ENCODE measurements at regions not wholly inside any gene's neighbourhood (a gene's known extent, or its start where the extent isn't known, plus 50 kb on each side); places are given as distances from the start of the nearest gene placed in this dataset.

DNA sequence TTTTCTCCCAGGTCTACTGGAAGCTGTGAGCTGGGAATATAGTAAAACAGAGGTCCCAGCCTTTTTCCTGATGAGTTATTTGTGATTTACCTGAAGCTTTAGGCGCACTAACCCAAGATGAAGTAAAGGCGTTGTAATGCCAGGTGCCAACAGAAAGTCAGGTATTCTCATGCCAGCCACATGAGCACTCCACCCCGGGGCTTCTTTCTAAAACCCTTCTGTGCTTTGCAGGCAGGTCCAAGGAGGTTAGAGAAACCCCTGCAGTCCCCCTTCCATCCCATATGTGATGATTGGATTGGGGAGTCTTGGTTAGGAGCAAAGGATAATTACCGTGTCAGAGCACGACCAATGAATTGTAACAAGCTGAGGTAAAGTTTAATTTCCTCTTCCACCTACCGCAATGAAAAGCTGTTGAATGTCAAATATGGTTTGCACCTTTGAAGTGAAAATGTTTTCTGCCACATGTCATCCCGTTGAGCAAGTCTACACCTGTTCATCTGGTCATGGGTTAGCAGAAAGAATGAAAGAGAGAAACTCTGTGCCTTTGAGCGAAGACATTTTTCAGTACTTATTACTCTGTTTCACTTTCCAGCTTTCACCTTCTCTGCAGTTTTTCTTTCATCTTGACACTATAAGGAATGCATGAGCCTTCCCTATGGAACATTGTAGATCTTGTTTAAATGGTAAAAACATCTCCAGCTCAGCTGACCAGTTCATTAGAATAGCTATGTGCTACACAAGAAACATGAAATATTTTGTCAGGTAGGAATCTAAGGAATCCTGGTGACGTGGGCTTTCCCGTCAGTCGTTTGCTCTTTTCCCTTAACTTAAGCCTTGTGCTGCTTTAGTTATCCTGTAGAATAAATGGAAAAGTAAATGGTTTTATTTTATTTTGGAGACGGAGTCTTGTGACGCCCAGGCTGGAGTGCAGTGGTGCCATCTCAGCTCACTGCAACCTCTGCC, 204.6 kb upstream of the IL12A start:
- TF ChIP-seq, protein P1, sequence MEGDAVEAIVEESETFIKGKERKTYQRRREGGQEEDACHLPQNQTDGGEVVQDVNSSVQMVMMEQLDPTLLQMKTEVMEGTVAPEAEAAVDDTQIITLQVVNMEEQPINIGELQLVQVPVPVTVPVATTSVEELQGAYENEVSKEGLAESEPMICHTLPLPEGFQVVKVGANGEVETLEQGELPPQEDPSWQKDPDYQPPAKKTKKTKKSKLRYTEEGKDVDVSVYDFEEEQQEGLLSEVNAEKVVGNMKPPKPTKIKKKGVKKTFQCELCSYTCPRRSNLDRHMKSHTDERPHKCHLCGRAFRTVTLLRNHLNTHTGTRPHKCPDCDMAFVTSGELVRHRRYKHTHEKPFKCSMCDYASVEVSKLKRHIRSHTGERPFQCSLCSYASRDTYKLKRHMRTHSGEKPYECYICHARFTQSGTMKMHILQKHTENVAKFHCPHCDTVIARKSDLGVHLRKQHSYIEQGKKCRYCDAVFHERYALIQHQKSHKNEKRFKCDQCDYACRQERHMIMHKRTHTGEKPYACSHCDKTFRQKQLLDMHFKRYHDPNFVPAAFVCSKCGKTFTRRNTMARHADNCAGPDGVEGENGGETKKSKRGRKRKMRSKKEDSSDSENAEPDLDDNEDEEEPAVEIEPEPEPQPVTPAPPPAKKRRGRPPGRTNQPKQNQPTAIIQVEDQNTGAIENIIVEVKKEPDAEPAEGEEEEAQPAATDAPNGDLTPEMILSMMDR (IDR thresholded peaks at IDR 0.05): no peak
- TF ChIP-seq POLR2AphosphoS5 (IDR thresholded peaks at IDR 0.05): peak in 1 of 4 donors; percentile 7
